Tibial nerve (tissue), 3 donors: ENCODE measurements at regions not wholly inside any gene's neighbourhood (a gene's known extent, or its start where the extent isn't known, plus 50 kb on each side); places are given as distances from the start of the nearest gene placed in this dataset.

Source experiments
- POLR2A ChIP-seq, 2 donors: fragments of 450-650 bp; IDR thresholded peaks; one replicate each; pipeline ENCODE4 v1.6.1; 2017; ENCODE audit warnings: antibody characterized with exemption in 2 of 2, mild to moderate bottlenecking in 2 of 2, moderate library complexity in 2 of 2
- TF ChIP-seq, protein P1 (sequence below), 5 experiments: fragments of 200-600 bp in 3 of 5; fragments of 450-650 bp in 2 of 5; sonication (generic) in 3 of 5; IDR thresholded peaks; one replicate each; pipeline ENCODE4 v1.5.1; 2016 to 2019; ENCODE audit warnings: antibody characterized with exemption in 5 of 5, mild to moderate bottlenecking in 3 of 5, moderate library complexity in 2 of 5

DNA sequence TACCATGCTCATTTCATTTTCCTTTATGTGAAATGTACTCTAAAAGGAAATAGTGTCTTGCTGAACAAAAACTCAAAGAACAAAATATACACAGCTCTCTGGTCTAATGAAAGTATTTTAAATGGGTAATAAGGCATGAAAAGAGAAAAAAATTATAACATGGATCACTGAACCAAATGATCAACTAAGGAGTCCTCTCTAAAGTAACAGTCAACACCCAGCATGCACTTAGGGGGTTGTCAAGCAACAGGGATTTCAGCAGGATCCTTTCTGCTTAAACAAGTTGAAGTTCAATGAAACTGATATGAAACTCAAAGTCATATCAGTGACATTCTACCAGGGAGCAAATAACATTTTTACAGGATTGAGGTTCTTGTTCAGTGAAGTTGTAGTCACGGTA, 398.8 kb downstream of the SEC23A start:
- TF ChIP-seq POLR2A (IDR thresholded peaks at IDR 0.05), result no peak
- TF ChIP-seq, protein P1, sequence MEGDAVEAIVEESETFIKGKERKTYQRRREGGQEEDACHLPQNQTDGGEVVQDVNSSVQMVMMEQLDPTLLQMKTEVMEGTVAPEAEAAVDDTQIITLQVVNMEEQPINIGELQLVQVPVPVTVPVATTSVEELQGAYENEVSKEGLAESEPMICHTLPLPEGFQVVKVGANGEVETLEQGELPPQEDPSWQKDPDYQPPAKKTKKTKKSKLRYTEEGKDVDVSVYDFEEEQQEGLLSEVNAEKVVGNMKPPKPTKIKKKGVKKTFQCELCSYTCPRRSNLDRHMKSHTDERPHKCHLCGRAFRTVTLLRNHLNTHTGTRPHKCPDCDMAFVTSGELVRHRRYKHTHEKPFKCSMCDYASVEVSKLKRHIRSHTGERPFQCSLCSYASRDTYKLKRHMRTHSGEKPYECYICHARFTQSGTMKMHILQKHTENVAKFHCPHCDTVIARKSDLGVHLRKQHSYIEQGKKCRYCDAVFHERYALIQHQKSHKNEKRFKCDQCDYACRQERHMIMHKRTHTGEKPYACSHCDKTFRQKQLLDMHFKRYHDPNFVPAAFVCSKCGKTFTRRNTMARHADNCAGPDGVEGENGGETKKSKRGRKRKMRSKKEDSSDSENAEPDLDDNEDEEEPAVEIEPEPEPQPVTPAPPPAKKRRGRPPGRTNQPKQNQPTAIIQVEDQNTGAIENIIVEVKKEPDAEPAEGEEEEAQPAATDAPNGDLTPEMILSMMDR (IDR thresholded peaks at IDR 0.05), result no peak
